Esophagus muscularis mucosa (tissue), 4 donors: ENCODE measurements at regions not wholly inside any gene's neighbourhood (a gene's known extent, or its start where the extent isn't known, plus 50 kb on each side); places are given as distances from the start of the nearest gene placed in this dataset.

Experiments
- DNase-seq: peaks from one replicate; pipeline ENCODE4 v3.0.0-alpha.2; 2017; ENCODE audit errors: extremely low spot score
- H3K27ac ChIP-seq, 4 donors: fragments of 200-600 bp; sonication (generic); replicated peaks in 1 of 4; 1 replicate in 3 of 4; 2 replicates in 1 of 4; pipeline ENCODE4 v1.5.1; 2016 to 2019; ENCODE audit warnings: mild to moderate bottlenecking in 1 of 4
- H3K27me3 ChIP-seq, 4 donors: fragments of 200-600 bp; sonication (generic); one replicate each; pipeline versions ENCODE4 v1.5.1 to v1.6.0; 2016 to 2019
- H3K36me3 ChIP-seq, 4 donors: fragments of 200-600 bp; sonication (generic); one replicate each; pipeline ENCODE4 v1.5.1; 2016 to 2019
- H3K4me1 ChIP-seq, 4 donors: fragments of 200-600 bp; sonication (generic); one replicate each; pipeline ENCODE4 v1.5.1; 2016 to 2019
- H3K4me3 ChIP-seq, 4 donors: fragments of 200-600 bp; sonication (generic); 1 replicate in 2 of 4; 2 replicates in 2 of 4; pipeline ENCODE4 v1.5.1; 2016 to 2019; ENCODE audit warnings: mild to moderate bottlenecking in 4 of 4, moderate library complexity in 1 of 4
- H3K9me3 ChIP-seq, 4 donors: fragments of 200-600 bp; sonication (generic); 1 replicate in 3 of 4; 2 replicates in 1 of 4; pipeline ENCODE4 v1.5.1; 2016 to 2019
- CTCF ChIP-seq, 3 experiments: fragments of 200-600 bp in 2 of 3; fragments of 450-650 bp in 1 of 3; sonication (generic) in 2 of 3; IDR thresholded peaks; one replicate each; pipeline ENCODE4 v1.5.1; 2017 to 2019; ENCODE audit warnings: antibody characterized with exemption in 3 of 3, mild to moderate bottlenecking in 2 of 3, moderate library complexity in 1 of 3
- EP300 ChIP-seq: sonication (generic); formaldehyde crosslinking; IDR thresholded peaks from one replicate; pipeline ENCODE4 v1.6.1; 2017; ENCODE audit warnings: antibody characterized with exemption
- POLR2A ChIP-seq: fragments of 450-650 bp; IDR thresholded peaks from one replicate; pipeline ENCODE4 v1.6.1; 2017; ENCODE audit warnings: antibody characterized with exemption, moderate library complexity, mild to moderate bottlenecking, low read depth
- POLR2AphosphoS5 ChIP-seq, 2 donors: sonication (generic); formaldehyde crosslinking; IDR thresholded peaks; one replicate each; pipeline ENCODE4 v1.6.1; 2017; ENCODE audit warnings: antibody characterized with exemption in 2 of 2
- WGBS: methylation state at CpG from one replicate; pipeline ENCODE4 v1.1.5; 2018; 5-methylcytosine and 5-hydroxymethylcytosine counted together
- intact Hi-C: fragments of 100-400 bp; cut with DNase I; formaldehyde crosslinking; loops from one replicate; pipeline ENCODE4 v1.15.1; 2023

- TF ChIP-seq POLR2AphosphoS5 (IDR thresholded peaks at IDR 0.05) (no peak), CTCF (IDR thresholded peaks at IDR 0.05) (no peak), EP300 (no peak), POLR2A (no peak)
- H3K4me1 ChIP-seq = no peaks in the 10 kb centered on the region
- H3K4me3 ChIP-seq = no peak overlapping the region
- no peak overlapping the region for H3K27ac ChIP-seq
- no peaks in the 10 kb centered on the region for H3K27me3 ChIP-seq
- DNase-seq = no peak
- intact Hi-C loops = no loop called here
- no peaks in the 10 kb centered on the region for H3K9me3 ChIP-seq
- WGBS = 44% methylated on average over 3 of the region's 3 CpGs
- no peaks in the 10 kb centered on the region for H3K36me3 ChIP-seq
Observed at GRCh38 chr5:17690473-17690872, 56.2 kb downstream of the TAF11L14 start.

GRCh38 chr5:17691762-17692161 lies 57.5 kb downstream of the TAF11L14 start:
- no peak for TF ChIP-seq CTCF (IDR thresholded peaks at IDR 0.05)
- no peak for TF ChIP-seq POLR2AphosphoS5 (IDR thresholded peaks at IDR 0.05)
- no peak for TF ChIP-seq POLR2A
- no peaks in the 10 kb centered on the region for H3K9me3 ChIP-seq
- no peaks in the 10 kb centered on the region for H3K36me3 ChIP-seq
- 73% methylated on average over 1 of the region's 1 CpG for WGBS
- no peak overlapping the region for H3K27ac ChIP-seq
- intact Hi-C loops = no loop called here
- no peaks in the 10 kb centered on the region for H3K27me3 ChIP-seq
- DNase-seq = no peak
- H3K4me1 ChIP-seq = no peaks in the 10 kb centered on the region
- H3K4me3 ChIP-seq = no peak overlapping the region

- no peaks in the 10 kb centered on the region for H3K9me3 ChIP-seq
- H3K27ac ChIP-seq = no peak overlapping the region
- no peak for DNase-seq
- H3K4me3 ChIP-seq = no peak overlapping the region
- no peaks in the 10 kb centered on the region for H3K4me1 ChIP-seq
- TF ChIP-seq EP300 = no peak
- no peak for TF ChIP-seq CTCF (IDR thresholded peaks at IDR 0.05)
- intact Hi-C loops = no loop called here
- H3K27me3 ChIP-seq = no peaks in the 10 kb centered on the region
- H3K36me3 ChIP-seq = no peaks in the 10 kb centered on the region
Observed at GRCh38 chr5:17694371-17694770, 60.1 kb downstream of the TAF11L14 start.

GRCh38 chr5:17694914-17695313 lies 60.7 kb downstream of the TAF11L14 start:
- no peaks in the 10 kb centered on the region for H3K36me3 ChIP-seq
- intact Hi-C loops = no loop called here
- H3K9me3 ChIP-seq = no peaks in the 10 kb centered on the region
- no peaks in the 10 kb centered on the region for H3K27me3 ChIP-seq
- no peaks in the 10 kb centered on the region for H3K4me1 ChIP-seq
- no peak for DNase-seq
- TF ChIP-seq EP300 (no peak), POLR2AphosphoS5 (IDR thresholded peaks at IDR 0.05) (no peak), CTCF (IDR thresholded peaks at IDR 0.05) (no peak), POLR2A (no peak)
- no peak overlapping the region for H3K4me3 ChIP-seq
- 86% methylated on average over 2 of the region's 2 CpGs for WGBS
- H3K27ac ChIP-seq = no peak overlapping the region

GRCh38 chr5:17696627-17697026 lies 62.4 kb downstream of the TAF11L14 start:
- intact Hi-C loops = no loop called here
- H3K27me3 ChIP-seq = no peaks in the 10 kb centered on the region
- 26% methylated on average over 1 of the region's 1 CpG for WGBS
- no peak for DNase-seq
- TF ChIP-seq EP300 (no peak), CTCF (IDR thresholded peaks at IDR 0.05) (no peak), POLR2AphosphoS5 (IDR thresholded peaks at IDR 0.05) (no peak), POLR2A (no peak)
- no peak overlapping the region for H3K4me3 ChIP-seq
- H3K4me1 ChIP-seq = no peaks in the 10 kb centered on the region
- H3K9me3 ChIP-seq = no peaks in the 10 kb centered on the region
- H3K27ac ChIP-seq = no peak overlapping the region
- no peaks in the 10 kb centered on the region for H3K36me3 ChIP-seq
